ENCODE measurements at regions not wholly inside any gene's neighbourhood (a gene's known extent, or its start where the extent isn't known, plus 50 kb on each side); places are given as distances from the start of the nearest gene placed in this dataset.

DNA sequence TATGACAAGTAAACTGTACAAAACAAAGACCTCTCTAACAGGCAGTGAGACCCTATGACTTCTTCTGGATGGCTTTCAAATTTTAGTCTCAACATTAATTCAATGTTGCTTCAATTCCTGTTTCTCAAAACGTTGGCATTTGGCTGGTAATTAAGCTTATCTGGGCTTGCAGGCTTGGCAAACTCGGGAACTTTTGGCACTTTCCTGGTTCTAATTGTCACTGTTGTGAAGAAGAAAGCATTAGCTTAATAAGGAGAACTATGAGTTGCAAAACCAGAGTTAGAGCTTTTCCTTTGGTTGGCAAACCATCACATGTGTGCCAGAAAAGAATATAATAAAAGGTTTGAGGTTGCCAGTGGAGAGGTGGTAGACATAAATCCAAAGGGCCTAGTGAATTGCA is 698.3 kb downstream of the LRRIQ3 start:
- H3K27ac Mint-ChIP-seq: no peak overlapping the region
- H3K36me3 Mint-ChIP-seq (ENCODE audit: low read depth): no peaks in the 10 kb centered on the region
- no peak overlapping the region for H3K4me3 Mint-ChIP-seq
- H3K4me1 Mint-ChIP-seq: no peaks in the 10 kb centered on the region
- H3K27me3 Mint-ChIP-seq (ENCODE audit: low read depth): no peaks in the 10 kb centered on the region
- TF ChIP-seq, protein P1, sequence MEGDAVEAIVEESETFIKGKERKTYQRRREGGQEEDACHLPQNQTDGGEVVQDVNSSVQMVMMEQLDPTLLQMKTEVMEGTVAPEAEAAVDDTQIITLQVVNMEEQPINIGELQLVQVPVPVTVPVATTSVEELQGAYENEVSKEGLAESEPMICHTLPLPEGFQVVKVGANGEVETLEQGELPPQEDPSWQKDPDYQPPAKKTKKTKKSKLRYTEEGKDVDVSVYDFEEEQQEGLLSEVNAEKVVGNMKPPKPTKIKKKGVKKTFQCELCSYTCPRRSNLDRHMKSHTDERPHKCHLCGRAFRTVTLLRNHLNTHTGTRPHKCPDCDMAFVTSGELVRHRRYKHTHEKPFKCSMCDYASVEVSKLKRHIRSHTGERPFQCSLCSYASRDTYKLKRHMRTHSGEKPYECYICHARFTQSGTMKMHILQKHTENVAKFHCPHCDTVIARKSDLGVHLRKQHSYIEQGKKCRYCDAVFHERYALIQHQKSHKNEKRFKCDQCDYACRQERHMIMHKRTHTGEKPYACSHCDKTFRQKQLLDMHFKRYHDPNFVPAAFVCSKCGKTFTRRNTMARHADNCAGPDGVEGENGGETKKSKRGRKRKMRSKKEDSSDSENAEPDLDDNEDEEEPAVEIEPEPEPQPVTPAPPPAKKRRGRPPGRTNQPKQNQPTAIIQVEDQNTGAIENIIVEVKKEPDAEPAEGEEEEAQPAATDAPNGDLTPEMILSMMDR (IDR thresholded peaks at IDR 0.05; ENCODE audit: unreplicated experiment in 3 of 3): no peak
- H3K9me3 Mint-ChIP-seq: no peaks in the 10 kb centered on the region

GRCh38 chr1:73491621-73492020 is 706.4 kb downstream of the LRRIQ3 start:
- Mint-ChIP-seq H3K9me3 (no peaks in the 10 kb centered on the region), H3K4me1 (no peaks in the 10 kb centered on the region), H3K36me3 (ENCODE audit: low read depth) (no peaks in the 10 kb centered on the region), H3K27me3 (ENCODE audit: low read depth) (no peaks in the 10 kb centered on the region), H3K4me3 (no peak overlapping the region), H3K27ac (no peak overlapping the region)
- TF ChIP-seq, protein P1 (IDR thresholded peaks at IDR 0.05; ENCODE audit: unreplicated experiment in 3 of 3): no peak

DNA sequence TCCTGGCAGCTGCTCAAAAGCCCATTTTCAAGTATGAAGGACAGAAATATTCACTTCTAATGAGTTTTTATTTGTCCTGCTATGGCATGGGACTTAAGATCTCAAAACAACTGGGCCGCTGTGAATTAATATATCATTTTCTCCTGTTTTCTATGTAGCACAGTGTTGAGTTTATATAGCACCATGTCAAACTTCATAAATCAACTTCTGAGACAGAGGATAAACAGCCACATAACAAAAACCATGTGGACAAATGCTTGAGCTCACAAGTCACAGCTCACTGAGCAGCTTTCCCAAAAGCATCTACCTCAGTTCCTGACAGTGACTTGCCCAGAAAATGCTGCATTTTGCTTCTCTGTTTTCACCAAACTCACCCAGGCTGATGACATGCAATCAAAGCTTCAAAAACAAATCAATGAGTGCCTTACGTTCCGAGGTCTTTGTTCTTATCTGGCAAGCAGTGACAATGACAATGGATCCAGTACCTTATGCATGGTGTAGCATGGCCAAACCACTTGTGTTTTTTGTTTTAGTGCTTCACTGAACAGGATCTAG is 722.6 kb downstream of the LRRIQ3 start:
- H3K36me3 Mint-ChIP-seq (ENCODE audit: low read depth): no peaks in the 10 kb centered on the region
- TF ChIP-seq, protein P1 (IDR thresholded peaks at IDR 0.05; ENCODE audit: unreplicated experiment in 3 of 3): no peak
- H3K27me3 Mint-ChIP-seq (ENCODE audit: low read depth): no peaks in the 10 kb centered on the region
- no peak overlapping the region for H3K4me3 Mint-ChIP-seq
- H3K4me1 Mint-ChIP-seq: no peaks in the 10 kb centered on the region
- H3K27ac Mint-ChIP-seq: peak overlapping the region in 1 of 3 experiments; percentile 51
- no peaks in the 10 kb centered on the region for H3K9me3 Mint-ChIP-seq

GRCh38 chr1:73472810-73473209 is 725.2 kb downstream of the LRRIQ3 start:
- H3K27me3 Mint-ChIP-seq (ENCODE audit: low read depth): no peaks in the 10 kb centered on the region
- H3K36me3 Mint-ChIP-seq (ENCODE audit: low read depth): no peaks in the 10 kb centered on the region

DNA sequence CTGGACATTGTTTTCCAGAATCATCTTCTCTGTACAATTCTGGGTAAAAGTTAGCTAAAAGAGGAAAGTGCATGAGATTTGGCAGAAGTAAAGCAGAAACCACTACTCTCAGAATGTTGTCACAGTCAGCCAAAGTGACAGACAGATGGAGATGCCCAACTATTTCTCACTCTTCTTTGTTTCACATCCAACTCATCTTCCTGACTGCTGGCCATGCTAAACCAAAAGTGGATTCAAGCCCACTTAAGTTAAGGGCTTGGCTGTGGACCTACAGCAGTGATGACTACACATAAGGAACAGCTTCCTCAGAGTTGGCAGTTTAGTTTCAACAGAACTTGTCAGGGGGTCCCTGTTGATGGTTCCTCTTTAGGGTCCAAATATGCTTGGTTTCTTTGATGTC is 730.2 kb downstream of the LRRIQ3 start:
- Mint-ChIP-seq H3K9me3 (no peaks in the 10 kb centered on the region), H3K4me1 (no peaks in the 10 kb centered on the region), H3K4me3 (no peak overlapping the region), H3K27me3 (ENCODE audit: low read depth) (no peaks in the 10 kb centered on the region), H3K27ac (no peak overlapping the region), H3K36me3 (ENCODE audit: low read depth) (no peaks in the 10 kb centered on the region)
- TF ChIP-seq, protein P1 (IDR thresholded peaks at IDR 0.05; ENCODE audit: unreplicated experiment in 3 of 3): no peak

More at GRCh38 chr1:73472810-73473209, 725.2 kb downstream of the LRRIQ3 start:
- Mint-ChIP-seq H3K27ac (no peak overlapping the region), H3K4me1 (no peaks in the 10 kb centered on the region), H3K4me3 (no peak overlapping the region), H3K9me3 (no peaks in the 10 kb centered on the region)
- TF ChIP-seq, protein P1 (IDR thresholded peaks at IDR 0.05; ENCODE audit: unreplicated experiment in 3 of 3): no peak

GRCh38 chr1:73463873-73464272 is 734.1 kb downstream of the LRRIQ3 start:
- H3K27ac Mint-ChIP-seq: no peak overlapping the region

More at GRCh38 chr1:73463873-73464272, 734.1 kb downstream of the LRRIQ3 start:
- Mint-ChIP-seq H3K36me3 (ENCODE audit: low read depth) (no peaks in the 10 kb centered on the region), H3K4me1 (no peaks in the 10 kb centered on the region), H3K4me3 (no peak overlapping the region), H3K9me3 (no peaks in the 10 kb centered on the region), H3K27me3 (ENCODE audit: low read depth) (no peaks in the 10 kb centered on the region)
- TF ChIP-seq, protein P1 (IDR thresholded peaks at IDR 0.05; ENCODE audit: unreplicated experiment in 3 of 3): no peak

Measured in nephron (organoid).